KBM-7 (cell line): ENCODE measurements at regions not wholly inside any gene's neighbourhood (a gene's known extent, or its start where the extent isn't known, plus 50 kb on each side); places are given as distances from the start of the nearest gene placed in this dataset.
"Not testable (repeated sequence)": the region's sequence is repeated elsewhere in the genome, so short reads cannot be mapped to it uniquely, and the experiment has no call there.

Source experiments
- DNase-seq: peaks from one replicate; pipeline ENCODE4 v3.0.0-alpha.2; 2015
- in situ Hi-C: fragments of 300-500 bp; cut with MboI; formaldehyde crosslinking; loops from 2 replicates; pipeline ENCODE4 v1.14.3; 2020; ENCODE audit warnings: low sequenced_read_pairs, low pct_unique_long_range_greater_than_20kb, mixed read lengths

DNA sequence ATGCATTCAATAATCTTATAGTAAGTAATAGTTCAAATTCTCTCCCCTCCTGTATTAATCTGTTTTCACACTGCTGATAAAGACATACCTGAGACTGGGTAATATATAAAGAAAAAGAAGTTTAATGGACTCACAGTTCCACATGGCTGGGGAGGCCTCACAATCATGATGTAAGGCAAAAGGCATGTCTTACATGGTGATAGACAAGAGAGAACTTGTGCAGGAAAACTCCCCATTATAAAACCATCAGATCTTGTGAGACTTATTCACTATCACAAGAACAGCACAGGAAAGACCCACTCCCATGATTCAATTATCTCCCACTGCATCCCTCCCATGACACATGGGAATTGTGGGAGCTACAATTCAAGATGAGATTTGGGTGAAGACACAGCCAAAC is 199.9 kb upstream of the PCSK5 start:
- DNase-seq, in situ Hi-C loops: not testable (repeated sequence)

DNA sequence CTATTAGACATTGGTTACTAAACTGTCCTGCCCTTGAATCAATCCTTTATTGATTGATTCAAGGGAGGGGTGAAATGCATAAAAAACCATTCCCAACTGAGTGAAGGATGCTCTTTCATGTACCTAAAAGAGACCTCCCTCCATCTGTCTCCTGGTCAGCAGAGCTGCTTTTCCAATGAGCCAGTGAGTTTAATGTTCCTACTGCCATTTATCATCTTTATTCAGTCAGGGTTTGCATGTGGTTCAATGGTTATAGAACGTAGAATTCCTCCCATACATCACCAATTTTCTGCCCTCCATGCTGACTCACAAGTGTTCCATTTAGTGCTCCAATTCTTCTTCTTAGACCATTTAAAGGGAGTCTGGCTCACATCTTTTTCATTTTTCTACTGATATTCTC is 199.1 kb upstream of the PCSK5 start:
- DNase-seq: no peak
- in situ Hi-C loops: no loop called here

DNA sequence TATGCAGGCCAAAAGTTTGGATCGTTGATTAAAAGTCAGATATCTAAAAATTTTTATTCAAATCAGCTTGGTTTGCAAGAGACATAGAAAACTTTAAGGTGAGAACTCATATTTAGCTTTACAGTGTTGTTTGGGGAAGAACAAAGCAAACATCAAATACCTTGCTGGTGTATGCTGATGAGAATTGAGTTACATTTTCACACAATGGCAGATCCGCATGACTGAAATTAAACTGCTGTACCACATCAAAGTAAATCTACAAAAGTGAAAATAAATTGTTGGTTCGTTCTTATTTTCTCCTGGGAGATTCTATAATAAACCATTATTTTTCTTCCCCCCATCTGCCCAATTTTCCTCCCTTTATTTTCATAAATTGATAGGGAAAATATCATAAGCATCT is 198.2 kb upstream of the PCSK5 start:
- in situ Hi-C loops: no loop called here
- DNase-seq: no peak

DNA sequence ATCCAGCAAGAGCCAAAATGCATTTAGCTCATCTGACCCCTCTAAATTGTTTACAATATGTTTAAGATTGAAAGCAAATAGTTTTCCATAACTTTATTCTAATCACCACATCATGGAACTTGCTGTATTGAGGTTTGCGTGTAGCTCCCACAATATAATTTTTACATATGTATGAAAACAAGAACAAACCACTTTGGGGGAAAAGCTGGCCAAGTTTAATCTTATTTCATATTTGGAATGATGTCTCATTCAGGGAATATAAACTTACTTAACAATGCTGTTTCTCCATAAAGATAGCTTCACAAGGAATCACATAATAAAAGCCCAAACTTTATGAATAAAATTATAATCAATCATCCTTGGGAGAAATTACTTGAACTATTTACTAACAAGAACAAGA is 194.6 kb upstream of the PCSK5 start:
- in situ Hi-C loops: no loop called here
- DNase-seq: no peak

DNA sequence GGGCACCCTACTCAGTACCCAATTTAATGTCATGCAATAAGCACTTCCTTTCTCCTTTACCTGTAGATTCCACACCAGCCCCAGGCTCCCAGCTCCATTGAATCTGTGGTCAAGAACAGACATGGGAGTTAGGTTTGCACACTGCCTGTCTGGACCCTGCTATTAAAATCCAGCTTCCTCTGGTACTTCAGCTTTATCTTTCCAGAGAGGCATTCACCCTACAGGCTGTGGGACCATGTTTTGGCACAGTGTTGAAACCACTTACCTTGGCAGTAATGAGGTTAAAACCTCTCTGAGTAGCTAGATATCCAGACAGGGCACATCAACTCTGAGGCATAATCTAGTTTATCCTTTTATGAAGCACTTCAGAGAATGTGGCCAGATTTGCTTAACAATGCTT is 191.5 kb upstream of the PCSK5 start:
- no peak for DNase-seq

DNA sequence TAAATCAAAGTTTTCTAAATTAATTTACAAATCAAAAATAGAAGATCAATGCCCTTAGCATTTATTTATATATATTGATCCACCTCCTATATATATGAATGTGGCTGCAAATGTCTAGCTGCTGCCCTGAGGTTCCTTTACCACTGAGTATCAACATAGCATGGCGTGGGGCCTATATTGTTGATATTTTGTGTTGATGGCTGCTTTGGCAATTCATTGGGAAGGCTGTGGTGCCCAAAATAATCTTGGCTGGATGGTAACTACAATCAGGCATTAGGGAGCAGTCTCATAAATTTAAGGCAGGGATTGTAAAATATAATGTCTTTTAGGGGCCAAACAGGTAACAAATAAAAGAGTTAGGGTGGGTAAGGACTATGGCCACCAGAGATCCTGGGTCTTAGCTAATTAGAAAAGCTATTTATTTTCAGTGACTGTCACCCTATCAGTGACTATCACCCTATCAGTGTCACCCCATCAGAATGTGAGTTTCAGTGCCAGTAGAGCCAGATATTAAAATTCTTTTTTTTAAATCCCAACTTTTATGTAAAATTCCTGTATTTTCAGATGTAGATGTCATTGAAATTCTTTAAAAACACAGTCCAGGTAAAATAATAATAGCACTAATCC is 190.7 kb upstream of the PCSK5 start:
- in situ Hi-C loops: no loop called here

More for the DNA sequence above, 191.5 kb upstream of the PCSK5 start:
- in situ Hi-C loops: no loop called here

DNA sequence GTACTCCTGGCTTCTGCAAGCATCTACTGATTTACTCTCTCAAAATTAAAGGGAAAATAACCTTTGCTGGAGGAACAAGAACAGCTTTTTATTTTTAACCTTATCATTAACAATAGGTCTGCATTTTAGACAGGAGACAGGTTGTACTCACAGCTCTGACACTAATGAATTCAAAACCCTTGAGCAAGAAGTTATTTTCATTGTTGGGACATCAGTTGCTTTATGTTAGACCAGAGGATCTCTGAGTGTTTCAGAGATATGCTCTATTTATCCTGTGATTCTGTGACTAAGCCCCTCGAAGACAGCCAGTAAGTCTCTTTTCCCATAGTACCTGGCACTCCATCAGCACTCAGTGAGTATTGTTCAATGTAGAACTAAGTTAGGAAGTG is 190.2 kb upstream of the PCSK5 start:
- DNase-seq: no peak
- in situ Hi-C loops: no loop called here

More for the DNA sequence above, 190.7 kb upstream of the PCSK5 start:
- DNase-seq: no peak

DNA sequence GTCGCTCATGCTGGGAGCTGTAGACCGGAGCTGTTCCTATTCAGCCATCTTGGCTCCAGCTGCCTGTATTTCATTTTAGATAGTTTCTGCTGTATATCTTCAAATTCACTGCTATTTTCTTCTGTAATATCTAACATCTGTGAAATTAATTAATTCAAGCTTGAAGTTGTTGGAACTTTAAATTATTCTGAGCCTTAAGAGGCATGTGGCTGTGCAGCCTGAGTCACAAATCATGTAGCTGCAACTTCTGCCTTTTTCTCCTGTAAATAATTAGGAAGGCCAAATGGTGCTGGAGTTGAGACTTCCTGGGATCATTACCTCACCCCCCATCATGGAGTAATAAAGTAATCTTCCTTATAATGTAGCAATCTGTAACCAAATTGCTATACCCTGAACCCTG is 183.3 kb upstream of the PCSK5 start:
- in situ Hi-C loops: no loop called here
- no peak for DNase-seq

DNA sequence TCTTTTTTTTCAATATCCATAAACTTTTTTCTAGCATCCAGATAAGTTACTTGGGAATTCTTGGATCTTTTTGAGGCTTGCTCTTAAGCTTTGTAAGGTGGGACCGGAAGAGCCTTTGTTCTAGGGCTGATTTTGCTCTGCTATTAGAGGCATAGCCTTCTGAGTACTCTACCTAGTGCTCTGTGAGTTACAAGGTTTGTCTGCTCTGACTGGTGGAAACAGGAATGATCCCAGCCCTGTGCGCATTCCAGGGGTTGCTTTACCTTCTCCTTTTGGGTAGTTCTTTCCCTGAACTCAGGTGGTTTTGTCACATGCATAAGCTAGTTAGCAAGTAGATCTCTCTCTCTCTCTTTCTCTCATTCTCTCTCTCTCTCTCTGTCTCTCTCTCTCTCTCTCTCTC is 180.8 kb upstream of the PCSK5 start:
- in situ Hi-C loops: no loop called here
- DNase-seq: no peak

DNA sequence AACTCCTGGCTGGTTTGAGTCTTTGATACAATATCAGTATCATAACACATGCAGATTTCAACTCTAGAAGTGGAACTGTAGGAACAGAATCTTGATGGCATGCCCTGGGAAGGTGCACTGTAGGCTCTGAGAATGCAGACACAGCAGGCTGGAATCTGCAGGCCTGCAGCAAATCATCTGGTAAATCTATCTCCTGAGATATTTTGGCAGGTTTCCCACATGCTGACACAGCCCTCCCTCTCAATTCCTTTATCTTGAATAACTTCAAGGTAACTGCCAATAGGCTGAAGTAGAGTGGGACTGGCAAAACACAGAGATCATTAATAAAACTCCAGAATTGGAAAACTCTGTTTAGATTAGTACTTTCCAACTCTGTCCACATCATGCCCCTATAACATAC is 177.8 kb upstream of the PCSK5 start:
- no peak for DNase-seq
- in situ Hi-C loops: no loop called here

DNA sequence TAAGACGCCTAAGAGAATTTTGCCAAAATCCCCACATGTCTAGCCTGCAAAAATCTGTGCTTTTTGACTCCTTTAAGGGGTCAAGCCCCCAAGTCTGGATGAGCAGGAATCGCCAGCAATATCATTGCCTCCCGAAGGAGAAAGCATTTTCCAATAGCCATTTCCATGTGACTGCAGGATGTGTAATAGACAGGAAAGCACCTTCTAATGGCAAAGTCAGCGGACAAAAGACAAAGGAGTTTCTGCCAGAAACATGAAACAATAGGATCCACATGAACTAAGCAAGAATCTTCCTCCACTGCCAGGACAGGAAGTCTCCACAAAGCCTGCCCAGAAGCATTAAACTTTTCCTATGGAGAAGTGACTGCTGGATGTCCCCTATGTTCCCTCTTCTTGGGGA is 177.1 kb upstream of the PCSK5 start:
- no peak for DNase-seq
- in situ Hi-C loops: no loop called here

DNA sequence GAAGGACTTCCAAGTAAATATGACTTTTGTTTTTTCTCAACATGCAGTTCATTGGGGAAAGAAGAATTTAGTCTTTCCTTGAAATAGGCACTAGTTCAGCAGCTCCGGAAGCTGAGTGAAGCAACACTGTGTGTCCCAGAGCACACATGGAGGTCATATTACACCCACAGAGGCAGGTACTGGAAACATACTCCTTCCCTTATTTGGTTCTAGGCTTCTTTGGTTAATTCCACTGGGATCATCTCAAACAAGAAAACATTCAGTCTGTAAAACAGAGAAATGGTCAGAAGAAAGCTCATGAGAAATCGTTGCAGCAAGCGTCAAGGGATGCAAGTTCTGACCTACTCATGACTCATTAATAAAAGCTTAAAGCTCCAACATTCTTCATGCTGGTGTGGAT is 175.1 kb upstream of the PCSK5 start:
- in situ Hi-C loops: no loop called here
- no peak for DNase-seq

DNA sequence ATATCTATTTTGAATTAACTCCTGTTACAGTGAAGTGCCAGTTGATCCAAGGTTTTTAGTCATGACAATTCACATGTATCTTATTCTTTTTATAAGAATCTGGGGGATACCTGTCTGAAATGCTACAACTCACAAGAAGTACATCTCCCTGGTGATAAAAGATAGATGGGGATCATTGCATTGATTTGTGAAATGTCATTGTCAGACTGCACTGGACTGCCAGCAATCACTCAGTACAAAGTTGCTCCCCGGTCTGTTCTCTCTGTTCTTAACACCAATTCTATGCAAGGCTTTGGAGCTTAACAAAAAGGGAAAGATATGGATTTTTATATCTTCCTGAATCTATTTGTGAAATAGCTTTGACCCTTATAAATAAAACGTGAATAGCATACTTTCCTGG is 171.8 kb upstream of the PCSK5 start:
- in situ Hi-C loops: no loop called here

DNA sequence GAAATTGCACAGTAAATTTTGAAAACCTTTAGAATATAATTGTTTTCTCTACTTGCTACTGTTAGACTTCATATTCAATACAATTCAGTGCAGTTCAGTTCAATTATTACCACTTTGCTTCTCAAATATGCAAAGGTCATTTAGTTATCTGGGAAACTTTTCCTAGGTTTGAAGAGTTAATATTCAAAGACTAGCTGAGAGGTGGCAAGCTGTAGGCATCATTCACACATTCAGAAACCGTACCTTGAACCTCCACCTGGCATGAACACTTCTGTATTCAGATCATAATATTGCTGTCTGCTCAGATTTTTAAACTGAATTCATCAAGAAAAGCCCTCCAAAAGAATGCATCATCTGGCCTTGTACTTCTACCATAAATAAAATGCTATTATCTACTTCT is 162.1 kb upstream of the PCSK5 start:
- no peak for DNase-seq
- in situ Hi-C loops: no loop called here

More for the DNA sequence above, 171.8 kb upstream of the PCSK5 start:
- DNase-seq: no peak

DNA sequence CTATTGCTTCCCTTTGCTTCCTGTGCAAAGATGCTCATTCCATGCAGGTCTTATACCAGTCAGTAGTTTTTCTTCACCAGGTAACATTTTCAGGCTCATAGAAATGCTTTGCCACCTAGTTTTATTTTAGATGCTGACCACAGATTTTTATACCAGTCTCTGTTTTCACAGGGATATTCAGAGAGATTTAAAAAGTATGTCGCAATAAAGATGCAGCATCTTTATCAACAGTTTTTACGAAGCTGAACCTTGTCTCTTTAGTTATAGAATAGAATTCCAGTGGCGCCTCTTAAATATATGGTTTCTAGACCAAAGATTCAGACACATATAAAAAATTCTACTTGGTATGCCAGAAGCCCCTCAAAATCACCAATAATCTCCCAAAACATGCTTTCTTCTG is 155.7 kb upstream of the PCSK5 start:
- DNase-seq: no peak
- in situ Hi-C loops: no loop called here

DNA sequence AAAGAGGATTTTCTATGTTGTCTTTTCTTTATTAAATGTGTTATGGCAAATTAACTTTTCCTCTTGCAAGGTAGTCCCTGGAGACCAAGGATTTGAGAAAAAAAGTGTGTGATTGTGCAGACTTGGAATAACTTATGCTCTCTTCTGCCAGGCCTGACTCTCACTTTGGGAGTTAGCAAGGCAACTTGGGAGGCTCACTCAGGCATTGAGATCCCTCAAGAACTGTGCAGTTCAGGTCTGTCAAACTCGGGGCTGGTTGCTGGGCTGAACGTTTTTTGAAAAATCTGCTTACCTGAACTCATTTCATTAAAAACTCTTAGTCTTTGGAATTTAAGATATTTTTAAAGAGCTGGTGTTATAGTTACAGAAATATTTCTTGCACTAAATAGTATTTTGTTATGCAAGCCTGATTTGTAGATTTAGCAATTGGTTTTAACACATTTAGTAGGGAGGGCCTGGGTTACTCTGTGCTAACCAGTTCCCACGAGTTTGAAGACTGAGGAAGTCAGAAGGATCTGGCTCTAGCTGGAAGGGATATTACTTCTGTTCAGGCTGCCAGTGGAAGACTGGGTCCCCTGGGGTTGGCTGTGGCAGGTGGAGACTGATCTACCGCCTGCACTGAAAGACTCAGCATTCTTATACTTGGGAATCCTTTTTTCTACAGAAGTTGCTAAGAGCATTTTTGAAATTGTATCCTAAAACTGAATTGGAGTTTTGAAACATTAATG is 150.4 kb upstream of the PCSK5 start:
- DNase-seq: no peak
- in situ Hi-C loops: no loop called here

DNA sequence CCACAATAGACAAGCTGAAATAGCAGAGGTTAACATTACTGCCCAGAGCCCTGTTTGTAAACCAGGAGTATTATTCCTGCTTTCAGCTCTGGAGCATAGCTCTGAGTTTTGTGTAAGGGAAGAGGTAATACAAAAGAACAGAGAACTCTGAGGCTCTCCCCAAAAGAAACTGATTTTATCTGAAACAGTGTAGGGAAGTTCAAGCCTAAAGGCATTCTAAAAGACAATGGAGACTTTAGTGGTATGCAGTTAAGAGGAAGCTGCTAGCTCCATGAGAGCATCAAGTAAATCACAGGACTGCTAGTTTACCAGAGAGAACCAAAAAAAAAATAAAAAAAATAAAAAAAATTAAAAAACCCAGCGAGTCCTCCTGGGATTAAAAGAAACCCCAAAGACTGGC is 146.6 kb upstream of the PCSK5 start:
- no peak for DNase-seq
- in situ Hi-C loops: no loop called here

DNA sequence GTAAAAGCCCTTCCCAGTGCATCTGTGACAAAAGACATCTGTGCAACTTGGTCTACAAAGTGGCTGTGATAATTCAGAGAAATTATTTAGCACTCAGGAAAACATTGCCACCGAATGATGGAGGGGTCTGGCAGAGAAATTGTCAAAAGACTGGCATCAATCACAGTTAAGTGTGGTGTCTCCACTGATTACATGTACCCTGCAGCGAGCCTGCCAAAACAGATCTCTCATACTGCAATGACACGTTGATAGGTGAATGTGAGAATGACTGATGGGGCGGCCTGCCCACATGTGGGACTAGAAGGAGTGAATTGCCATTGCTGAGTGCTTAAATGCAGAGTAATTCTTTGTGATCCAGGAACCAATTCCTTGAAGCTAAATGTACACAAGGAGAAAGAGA is 136.4 kb upstream of the PCSK5 start:
- in situ Hi-C loops: no loop called here
- no peak for DNase-seq

DNA sequence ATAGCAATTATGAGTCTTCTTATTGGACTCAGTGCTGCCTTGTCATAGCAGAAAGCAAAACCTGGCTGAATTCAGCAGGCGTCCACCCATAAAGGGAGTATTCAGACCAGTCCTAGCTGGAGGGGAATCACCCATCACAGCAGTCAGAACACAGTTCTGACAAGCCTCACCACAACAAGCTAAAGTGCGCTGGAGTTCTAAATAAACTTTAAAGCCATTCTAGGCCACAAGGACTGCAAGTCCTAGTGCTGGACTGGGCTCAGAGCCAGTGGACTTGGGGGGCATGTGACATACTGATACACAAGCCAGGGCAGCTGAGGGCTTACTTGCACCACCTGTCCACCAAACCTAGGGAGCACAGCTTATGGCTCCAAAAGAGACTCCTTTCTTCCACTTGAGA is 115.3 kb upstream of the PCSK5 start:
- in situ Hi-C loops: no loop called here
- no peak for DNase-seq

DNA sequence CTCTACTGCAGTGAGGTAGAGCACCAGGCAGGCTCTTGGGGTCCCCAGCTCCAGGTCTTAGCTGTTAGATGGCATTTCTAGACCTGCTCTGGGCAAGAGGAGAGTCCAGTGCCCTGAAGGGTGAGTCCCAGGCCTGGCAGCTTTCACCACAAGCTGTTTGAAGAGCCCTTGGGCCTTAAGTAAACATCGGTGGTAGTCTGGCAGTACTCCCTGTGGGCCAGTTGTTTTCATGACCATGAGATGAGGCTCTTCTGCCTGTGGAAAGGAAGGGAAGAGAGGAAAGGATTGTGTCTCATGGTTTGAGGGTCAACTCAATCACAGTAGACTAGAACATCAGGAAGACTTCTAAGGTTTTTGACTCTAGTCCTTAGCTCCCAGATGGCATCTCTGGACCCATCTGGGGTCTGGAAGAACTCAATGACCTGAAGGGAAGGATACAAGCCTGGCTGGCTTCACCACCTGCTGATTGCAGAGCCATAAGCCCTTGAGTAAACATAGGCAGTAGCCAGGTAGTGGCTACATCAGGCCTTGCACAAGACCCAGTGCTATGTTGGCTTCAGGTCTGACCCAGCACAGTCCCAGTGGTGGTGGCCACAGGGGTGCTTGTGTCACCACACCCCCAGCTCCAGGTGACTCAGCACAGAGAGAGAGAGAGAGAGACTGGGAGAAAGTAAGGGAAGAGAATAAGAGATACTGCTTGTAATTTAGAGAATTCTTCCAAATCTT is 114.3 kb upstream of the PCSK5 start:
- no peak for DNase-seq

DNA sequence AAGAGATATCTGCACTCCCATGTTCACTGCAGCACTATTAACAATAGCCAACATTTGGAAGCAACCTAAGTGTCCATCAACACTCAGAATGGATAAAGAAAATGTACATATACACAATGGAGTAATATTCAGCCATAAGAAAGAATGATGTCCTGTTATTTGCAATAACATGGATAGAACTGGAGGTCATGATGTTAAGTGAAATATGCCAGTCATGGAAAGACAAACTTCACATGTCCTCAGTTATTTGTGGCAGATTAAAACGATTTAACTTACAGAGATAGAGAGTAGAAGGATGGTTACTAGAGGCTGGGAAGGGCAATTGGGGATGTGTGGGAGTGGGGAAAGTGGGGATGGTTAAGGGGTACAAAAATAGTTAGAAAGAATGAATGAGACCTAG is 110.3 kb upstream of the PCSK5 start:
- in situ Hi-C loops: no loop called here
- DNase-seq: no peak

More for the DNA sequence above, 114.3 kb upstream of the PCSK5 start:
- in situ Hi-C loops: no loop called here
